COLO668 (cell line): ENCODE measurements at regions not wholly inside any gene's neighbourhood (a gene's known extent, or its start where the extent isn't known, plus 50 kb on each side); places are given as distances from the start of the nearest gene placed in this dataset.

Experiments
- DNase-seq: peaks from one replicate; lab custom pipeline; 2025; ENCODE audit not compliant: unreplicated experiment; lab: John Stamatoyannopoulos, UW

DNA sequence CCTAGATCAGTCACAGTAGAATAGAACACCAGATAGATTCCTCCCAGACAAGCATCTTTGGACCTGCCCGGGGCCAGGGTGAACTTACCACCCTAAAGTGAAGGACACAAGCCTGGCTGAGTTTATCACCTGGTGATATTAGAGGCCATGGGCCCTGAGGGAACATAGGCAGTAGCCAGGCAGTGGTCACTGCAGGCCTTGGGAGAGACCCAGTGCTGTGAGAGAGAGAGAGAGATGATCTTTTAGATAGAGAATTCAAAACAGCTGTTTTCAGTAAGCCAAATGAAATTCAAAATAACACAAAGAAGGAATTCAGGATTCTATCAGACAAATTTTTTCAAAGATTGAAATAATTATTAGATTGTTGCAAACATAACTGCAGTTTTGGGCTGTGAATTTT is 1679.9 kb downstream of the EFNB2 start:
- no peak for DNase-seq

DNA sequence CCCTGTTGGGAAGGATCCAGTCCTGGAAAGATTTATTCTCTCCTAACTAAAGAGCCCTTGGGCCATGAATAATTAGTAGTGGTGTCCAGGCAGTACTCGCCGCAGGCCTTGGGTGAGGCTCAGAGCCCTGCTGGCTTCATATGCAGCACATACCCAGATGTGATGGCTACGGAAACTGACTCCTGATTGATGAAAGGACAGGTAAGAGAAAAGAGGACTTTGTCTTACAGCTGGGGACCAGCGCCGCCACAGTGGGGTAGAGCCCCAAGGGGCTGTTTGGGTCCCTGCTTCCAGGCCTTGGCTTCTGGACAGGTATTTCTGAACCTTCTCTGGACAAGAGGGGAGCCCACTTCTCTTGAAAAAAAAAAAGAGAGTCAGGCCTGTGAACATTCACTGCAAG is 1680.8 kb downstream of the EFNB2 start:
- DNase-seq = no peak

DNA sequence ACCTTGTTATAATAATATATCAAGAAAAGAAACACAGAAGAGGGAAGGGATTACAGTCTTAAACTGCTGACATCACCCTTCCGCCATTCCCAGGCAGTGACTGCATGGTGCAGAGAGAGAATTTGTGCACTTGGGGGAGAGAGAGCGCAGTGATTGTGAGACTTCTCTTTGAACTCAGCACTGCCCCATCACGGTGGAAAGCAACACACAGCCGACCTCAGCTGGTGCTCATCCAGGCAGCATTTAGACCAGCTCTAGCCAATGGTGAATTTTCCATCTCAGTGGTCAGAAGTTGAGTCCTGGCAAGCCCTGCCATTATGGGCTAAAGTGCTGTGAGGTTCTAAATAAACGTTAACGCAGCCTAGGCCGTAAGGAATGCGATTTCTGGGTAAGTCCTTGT is 1681.5 kb downstream of the EFNB2 start:
- no peak for DNase-seq

DNA sequence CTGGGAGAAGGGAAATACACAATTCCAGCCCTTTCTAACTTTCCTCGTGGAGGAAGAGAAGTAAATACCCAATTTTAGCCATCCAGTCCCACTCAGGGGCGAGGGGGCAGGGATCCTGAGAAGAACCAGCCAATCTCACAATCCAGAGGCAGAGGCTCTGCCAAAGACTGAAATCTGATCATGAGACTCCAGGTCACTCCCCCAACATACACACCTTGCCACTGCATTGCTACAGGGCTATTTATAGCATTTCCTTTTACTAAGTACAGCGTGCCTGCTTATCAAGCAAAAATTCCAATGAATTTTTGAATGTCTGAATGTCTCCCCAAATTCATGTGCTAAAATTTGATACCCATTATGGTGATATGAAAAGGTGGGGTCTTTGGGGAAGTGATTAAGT is 1687.5 kb downstream of the EFNB2 start:
- no peak for DNase-seq

DNA sequence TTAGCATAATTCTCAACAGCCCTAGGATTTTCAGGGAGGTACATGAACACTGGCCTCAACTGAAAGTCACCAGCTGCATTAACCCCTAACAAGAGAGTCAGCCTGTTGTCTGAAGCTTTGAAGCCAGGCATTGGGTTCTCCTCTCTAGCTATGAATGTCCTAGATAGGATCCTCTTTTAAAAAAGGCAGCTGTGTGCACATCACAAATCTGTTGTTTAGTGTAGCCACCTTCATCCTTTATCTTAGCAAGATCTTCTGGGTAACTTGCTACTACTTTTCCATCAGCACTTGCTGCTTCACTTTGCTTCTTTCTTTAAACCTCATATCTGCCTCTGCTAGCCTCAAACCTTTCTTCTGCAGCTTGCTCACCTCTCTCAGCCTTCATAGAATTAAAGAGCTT is 1692.1 kb downstream of the EFNB2 start:
- no peak for DNase-seq

DNA sequence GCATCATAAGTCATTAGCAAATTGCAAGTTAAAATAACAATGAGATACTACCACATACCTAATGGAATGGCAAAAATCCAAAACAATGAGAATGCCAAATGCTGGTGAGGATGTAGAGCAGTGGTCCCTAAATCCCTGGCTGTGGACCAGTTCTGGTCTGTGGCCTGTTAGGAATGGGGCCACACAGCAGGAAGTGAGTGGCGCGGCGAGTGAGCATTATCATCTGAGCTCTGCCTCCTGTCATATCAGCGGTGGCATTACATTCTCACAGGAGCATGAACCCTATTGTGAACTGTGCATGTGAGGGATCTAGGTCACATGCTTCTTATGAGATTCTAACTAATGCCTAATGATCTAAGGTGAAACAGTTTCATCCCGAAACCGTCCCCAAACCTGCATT is 1694.4 kb downstream of the EFNB2 start:
- DNase-seq = no peak

DNA sequence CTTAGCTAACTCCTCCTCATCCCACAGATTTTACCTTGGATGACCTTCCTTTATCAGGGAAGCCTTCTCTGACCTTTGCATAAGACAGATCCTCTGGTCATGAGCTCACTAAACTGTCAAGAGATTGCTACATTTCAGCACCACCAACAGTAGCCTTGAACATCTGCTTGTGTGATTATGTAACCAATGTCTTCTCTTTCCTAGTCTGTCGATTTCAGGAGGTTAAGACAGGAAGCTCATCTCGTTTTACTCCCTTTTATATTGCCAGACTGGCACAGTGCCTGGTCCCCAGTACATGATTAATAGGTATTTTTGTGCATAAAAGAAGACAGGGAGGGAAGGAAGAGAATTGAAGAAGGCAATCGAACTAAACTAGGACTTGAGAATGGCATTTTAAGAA is 1697.7 kb downstream of the EFNB2 start:
- no peak for DNase-seq

DNA sequence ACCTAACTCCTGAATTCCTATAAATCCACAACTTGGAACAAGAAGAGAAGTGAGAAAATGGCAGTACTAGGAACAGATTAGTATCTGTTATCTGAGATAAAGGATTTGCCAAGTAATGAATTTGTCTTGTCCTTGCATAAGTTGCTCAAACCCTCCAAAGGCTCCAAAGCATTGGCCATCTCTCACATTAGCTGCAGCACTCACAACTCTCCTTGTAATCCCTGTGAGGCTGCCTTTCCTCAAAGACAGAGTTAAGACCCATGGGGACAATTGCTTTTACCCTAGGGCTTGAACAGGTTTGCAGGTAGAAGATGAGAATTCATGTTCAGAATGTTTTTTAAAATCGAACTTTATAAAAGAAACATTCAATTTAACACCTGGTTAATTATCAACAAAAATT is 1702.2 kb downstream of the EFNB2 start:
- no peak for DNase-seq

DNA sequence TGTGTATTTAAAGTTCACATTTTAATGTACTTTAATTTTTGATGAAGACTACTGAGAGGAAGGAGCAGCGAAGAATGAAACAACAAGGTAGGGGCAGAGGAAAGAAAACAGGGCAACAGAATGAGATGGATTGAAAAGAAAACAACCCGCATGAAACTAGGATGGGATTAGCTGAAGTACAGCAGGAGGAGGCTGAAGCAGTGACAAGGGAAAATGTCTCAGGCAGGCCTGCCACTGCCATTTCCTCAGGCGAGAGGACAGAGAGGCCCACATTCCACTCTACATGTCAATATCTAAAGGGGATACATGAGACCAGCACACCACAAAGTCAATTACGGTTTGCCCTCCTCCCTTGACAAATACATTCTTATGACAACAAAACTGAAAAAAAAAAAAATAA is 1703.2 kb downstream of the EFNB2 start:
- no peak for DNase-seq

DNA sequence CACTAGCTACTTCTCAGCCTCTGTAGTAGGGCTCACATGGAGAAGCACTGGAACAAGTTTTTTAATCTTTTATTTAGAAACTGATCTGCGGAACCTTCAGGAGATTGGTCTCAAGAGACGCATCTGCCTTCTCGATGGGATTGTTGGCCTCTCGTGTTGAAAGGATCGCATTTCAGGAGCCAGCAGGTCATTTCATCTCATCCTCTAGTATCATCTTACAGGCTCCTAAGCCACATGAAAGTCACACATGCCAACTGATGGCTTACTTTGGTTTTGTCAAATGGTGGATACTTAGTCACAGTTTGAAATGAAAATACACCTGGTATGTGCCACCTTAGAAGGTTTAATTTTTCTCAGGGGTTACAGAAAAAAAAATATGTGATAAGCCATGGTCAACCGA is 1703.6 kb downstream of the EFNB2 start:
- peak; percentile 47 for DNase-seq

DNA sequence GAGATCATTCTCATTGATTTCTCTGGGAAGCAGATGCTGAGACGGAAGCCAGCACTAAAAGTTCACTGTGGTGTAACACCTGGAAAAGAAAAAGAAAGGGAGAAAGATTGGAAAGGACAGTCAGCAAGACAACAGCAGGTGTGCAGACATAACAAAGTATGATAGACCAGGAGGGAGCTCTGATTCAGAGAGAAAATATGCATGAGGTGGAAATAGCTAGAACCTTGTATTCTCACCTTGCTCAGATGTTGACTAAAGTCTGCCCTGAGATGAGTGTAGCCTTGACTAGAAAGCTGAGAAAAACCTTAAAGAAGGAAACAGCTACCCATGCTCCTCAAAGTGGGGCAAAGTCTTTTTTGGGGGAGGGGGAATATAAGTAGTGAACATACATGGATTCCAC is 1711.8 kb downstream of the EFNB2 start:
- DNase-seq = no peak

DNA sequence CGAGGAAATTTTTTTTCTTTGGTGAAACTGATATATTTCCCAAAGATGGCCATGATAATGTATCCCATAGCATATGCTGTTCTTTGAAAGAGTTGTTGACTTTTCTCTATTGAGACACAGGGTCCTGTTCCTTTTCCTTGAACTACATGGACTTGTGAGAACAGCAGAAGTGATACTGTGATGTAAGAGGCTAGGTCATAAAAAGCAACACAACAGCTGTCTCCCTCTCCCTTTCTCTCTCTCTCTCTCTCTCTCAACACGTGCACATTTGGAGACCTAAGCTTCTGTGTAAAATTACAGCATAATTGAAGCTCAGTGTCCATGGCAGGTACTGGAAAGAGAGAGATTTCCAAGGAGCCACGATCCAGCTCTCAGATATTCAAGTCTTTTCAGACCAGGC is 1712.4 kb downstream of the EFNB2 start:
- DNase-seq = no peak

DNA sequence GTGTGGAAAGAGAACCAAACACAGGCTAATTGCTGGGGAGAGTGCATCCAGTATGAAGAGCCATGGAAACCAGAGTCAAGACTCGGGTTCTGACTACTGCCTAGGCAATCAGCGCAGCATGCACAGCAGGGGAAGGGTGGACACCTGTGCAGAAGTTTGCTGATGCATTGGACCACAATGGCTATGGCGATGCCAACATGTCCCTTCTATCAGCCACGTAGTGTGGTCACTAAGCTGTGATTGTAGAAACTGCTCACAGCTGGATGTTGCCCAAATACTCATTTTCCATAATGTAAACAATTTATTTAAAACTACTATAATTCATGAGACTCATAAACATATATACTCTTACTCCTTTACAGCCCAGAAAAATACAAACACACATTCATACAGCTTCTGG is 1718.2 kb downstream of the EFNB2 start:
- no peak for DNase-seq

DNA sequence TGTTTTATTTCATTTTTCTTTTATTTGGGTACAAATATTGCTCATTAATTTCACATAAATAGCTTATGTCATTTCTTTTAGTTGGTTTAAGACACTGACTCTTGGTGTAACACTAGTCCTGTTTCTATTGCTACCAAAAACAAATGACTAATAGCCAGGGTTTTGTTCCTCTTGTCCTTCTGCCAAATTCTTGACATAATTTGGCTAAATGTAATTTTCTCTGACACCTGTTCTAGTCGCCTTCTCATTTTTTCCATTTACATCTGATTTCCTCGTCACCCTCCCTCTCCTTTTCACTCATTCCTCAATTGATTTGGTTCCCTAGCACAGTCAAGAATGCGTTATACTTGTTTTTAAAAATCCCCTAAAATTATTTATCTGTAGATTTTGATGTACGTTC is 1718.7 kb downstream of the EFNB2 start:
- DNase-seq = no peak

DNA sequence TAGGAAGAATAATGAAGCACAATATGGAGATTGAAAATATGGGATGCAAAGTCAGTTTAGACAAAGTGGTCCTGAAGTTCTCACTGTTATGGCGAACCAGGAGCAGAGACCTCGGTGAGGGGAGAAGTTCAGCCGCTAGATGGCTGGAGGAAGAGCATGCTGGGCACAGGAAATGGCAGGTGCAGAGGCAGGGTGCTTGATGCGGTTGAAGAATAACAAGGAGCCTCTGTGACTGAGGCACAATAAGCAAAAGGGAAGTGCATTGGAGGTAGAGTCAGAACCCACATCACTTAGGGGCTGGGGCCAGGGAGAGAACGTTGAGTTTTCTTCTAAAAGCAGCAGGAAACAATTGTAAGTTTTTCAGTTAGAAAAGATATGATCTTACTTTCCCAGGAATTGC is 1725.2 kb downstream of the EFNB2 start:
- no peak for DNase-seq

DNA sequence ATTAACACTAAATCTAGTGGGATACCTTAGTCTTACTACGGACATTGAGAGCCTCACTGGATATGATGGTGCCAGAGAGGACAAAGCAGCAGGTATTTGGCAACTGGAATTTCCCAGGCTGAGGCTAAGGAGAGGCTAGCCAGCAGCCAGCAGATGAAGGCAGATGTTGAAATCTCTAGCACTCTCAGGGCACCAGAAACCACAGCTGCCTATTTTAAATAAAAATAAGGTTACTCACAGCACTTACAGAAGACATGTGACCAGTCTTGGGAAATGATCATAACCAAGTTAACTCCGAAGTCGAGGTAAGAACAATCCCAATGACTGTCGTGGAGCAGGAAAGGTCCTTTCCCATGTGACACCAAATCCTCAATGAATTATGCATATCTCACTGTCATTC is 1726.0 kb downstream of the EFNB2 start:
- no peak for DNase-seq

DNA sequence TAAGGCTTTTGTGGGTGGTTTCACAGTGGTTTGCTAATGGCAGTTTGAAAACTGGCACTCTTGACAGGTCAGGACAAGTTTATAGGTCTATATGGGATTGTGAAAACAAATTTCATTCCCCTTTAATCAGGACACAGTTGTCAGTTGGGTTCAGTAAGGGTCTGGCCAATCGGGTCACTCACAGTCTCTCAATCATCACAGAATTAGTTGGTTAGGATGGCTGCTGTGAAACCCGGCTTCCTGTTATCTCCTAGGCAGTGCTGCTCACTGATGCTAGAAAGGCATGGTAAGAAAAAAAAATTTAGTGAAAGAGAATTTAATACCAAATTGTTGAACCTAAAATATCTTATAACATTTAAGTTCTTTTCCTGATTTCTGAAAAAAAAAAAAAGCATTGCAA is 1730.1 kb downstream of the EFNB2 start:
- no peak for DNase-seq

DNA sequence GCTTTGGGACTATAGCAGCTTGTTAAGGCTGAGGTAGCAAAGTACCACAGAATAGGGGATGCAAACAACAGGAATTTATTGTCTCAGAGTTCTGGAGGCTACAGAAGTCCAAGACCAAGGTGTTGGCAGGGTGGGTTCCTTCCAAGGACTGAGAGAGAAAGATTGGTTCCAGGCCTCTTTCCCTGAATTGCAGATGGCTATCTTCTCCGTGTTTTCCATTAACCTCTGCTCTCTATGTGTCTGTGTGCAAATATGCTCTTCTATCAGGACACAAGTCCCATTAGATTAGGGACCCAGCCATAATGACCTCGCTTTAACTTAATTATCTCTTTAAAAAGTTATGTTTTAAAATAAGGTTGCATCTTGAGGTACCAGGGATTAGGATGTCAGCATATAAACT is 1732.9 kb upstream of the SLC10A2 start:
- no peak for DNase-seq

DNA sequence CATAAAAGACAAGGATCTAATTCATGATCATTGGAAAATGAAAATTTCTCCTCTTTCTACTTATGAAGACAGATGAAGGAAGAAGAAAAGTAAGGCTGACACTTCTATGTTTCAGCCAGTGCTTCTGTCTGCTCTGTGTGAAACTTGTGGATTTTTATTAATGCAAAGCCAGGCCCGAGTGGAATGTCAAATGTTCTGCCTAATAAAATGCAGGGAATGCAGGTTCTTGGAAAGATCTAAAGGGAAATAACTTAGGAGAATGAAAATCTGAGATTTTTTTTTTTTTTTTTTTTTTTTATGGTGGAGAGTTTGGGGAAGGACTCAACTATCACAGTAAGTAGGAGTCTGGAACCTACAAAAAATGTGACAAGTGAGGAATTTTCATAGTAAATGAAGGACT is 1732.3 kb upstream of the SLC10A2 start:
- no peak for DNase-seq

DNA sequence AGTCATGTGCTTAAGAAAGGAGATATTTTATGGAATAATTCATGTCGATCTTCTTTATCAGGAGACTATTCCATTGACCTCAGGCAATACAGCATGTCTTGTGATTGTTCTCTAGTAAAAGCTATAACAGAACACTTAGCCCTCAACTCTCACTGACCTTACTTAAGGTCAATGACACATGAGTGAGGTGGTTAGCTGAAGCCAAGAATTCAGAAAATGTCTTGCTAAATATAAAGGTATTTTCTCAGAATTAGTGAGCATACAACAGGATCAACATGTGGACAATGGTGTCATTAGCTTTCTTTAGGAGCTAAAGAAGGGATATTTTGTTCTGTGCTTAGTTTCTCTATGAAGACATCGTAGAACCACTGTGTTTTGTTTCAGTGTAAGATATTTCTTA is 1730.4 kb upstream of the SLC10A2 start:
- no peak for DNase-seq

DNA sequence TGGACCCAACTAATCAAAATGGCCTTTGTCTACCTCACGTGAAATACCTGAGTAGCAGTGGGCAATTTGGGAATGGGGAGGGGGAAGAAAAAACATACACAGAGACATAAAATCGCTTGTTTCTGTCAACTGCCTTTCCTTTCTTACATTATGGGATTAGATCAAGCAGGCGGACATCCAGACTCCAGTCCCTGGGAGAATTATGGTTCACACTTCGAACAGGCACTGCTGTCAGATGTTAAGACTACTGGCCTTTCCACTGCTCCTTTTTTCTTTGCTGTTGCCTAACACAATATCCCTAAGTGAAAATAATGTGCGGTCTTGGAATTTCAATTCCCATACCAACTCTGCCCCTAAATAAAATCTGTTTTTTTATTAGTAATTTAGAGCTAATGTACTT is 1719.7 kb upstream of the SLC10A2 start:
- no peak for DNase-seq

DNA sequence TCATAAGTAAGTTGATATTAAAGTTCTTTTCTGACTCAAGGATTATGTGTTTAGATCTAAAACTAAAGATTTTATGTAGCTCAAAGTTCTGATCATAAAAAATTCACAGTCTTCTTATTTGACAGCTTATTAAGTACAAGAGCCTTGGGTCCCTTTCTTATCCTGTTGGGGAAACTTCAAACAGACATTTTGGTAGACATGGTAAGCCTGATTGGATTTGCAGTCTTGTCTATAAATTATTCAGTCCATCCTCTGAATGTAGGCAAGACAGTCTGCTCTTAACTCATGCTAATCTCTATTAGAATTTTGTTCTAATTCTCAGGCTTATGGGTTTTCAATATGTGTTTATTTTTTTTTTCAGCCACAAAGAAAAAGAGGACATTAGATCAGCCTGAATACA is 1718.7 kb upstream of the SLC10A2 start:
- no peak for DNase-seq

DNA sequence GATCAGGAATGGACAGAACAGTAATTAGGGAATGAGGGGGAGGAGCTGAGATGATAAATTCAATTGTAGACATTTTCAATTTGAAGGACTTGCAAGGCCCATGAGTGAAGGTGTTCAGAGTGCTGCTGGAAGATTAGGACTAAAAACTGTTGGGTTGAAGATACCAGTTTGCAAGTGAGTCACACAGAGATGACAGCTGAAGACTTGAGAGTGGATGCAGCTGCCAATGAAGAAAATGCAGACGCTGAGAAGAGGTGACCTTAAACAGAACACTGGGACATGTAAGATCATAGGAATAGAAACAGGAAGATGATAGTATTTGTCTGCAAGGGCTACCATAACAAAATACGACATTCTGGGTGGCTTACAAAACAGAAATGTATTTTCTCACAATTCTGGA is 1716.5 kb upstream of the SLC10A2 start:
- no peak for DNase-seq

DNA sequence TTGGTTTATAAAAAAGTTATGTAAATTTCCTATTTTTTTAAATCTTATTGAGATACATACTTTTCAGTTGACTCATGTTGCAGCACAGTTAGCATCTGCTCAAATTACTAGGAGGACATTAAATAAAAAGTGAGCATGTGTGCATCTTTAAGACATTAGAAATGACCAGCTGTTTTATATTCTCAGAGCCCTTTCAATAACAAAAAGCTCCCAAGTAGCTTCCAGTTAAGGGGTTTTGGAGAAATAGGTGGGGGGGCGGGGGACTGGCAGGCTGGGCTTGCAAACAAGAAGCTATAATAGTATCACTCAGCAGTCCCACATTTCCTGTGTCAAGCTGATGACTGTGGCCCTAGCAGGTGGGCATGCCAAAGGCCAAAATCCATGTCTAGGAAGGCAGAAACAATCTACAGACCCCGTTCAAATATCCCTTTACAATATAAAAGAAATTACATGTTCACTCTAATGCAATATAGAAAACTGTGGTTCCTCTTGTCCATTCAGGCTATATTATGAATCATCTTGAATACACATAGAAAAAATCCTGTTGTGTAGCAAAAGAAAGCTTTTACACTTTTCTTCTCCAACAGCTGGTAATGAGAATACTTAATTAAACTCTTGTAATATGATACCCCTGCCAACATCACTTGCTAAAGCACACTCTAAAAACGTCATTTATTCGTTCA is 1713.2 kb upstream of the SLC10A2 start:
- DNase-seq = no peak
